ENCODE measurements at regions not wholly inside any gene's neighbourhood (a gene's known extent, or its start where the extent isn't known, plus 50 kb on each side); places are given as distances from the start of the nearest gene placed in this dataset.
A peak's percentile ranks its signal among the peaks of the same experiment; 100 is the strongest.

DNA sequence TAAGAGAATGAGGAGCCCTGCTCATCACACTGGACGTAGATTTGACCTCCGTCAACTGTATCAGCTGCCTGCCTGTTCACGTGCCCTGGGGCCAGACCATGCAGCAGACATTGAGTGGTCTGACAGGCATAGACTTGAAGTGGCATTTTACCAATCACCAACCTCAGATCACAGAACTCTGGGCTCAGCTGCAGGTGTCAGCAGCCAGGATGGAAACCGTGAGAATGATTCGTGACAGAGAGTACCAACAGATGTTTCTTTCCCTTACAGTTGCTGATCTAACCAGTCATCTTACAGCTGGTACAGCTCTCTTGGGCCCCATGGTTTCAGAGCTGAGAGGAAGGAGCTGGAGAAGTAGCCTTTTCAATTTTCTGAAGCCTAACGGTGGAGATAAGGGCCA lies 148.9 kb downstream of the EN1 start:
- DNase-seq (ENCODE audit: low read depth) = no peak

- DNase-seq (ENCODE audit: low read depth) = no peak
Measured at GRCh38 chr2:118697781-118698180, 149.7 kb downstream of the EN1 start.

GRCh38 chr2:118696786-118697465 lies 150.5 kb downstream of the EN1 start:
- no peak for DNase-seq (ENCODE audit: low read depth)

GRCh38 chr2:118693287-118693822 lies 154.1 kb downstream of the EN1 start:
- no peak for DNase-seq (ENCODE audit: low read depth)

DNA sequence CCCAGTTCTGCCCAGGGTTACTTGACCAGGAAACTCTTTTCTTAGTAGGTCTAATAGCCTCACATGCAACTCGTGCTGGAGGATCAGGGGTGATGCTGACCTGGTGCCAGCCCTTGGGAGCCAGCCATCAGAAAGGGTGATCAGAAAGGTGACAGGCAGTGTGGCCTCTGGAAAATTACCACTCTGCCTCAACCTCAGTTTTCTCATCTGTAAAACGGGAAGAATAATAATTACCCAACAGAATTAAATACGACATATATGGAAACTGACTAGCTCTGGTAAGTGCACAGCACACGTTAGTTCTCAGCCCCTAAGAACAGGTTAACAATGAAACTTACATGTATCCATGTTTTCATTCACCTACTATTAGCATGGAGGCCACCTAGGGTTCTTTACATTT lies 157.6 kb downstream of the EN1 start:
- DNase-seq (ENCODE audit: low read depth) = no peak

DNA sequence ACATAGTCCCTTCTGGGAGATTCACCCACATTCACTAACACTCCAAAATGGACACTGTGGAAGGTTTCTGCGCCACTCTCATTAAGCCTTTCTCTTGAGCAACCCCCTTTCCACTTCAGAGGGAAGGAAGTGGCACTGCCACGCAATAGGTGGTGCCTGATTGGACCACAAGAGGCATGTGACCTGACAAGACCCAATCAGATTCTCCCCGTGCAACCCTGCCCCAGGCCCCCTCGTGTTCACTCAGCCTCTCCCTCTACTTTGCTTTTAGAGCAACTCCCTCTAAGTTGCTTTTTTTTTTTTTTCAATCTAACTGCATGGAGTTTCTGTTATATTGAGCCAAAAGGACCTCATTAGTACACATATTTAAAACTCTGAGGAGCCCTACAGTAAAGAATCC lies 158.0 kb downstream of the EN1 start:
- no peak for DNase-seq (ENCODE audit: low read depth)

- DNase-seq (ENCODE audit: low read depth) = no peak
Measured at GRCh38 chr2:118689033-118689432, 158.4 kb downstream of the EN1 start.

DNA sequence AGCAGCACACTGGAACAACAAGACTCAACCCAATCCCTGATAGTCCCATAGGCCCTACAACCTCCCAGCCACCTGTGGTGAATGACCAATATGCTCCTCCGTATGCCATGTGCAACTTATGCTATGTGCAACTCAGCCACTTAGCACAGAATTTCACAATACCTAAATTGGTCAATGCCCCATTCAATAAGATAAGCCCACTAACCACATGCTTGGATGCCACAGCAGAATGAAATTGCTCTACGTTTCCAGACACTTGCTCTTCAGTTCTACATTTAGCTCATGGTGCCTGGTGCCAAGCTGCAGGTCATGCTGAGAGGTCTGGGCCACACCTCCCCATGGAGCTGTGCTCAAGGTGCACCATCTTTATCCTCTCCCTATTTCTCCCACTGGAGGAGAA lies 159.8 kb downstream of the EN1 start:
- no peak for DNase-seq (ENCODE audit: low read depth)

GRCh38 chr2:118687192-118687591 lies 160.3 kb downstream of the EN1 start:
- DNase-seq (ENCODE audit: low read depth) = no peak

DNA sequence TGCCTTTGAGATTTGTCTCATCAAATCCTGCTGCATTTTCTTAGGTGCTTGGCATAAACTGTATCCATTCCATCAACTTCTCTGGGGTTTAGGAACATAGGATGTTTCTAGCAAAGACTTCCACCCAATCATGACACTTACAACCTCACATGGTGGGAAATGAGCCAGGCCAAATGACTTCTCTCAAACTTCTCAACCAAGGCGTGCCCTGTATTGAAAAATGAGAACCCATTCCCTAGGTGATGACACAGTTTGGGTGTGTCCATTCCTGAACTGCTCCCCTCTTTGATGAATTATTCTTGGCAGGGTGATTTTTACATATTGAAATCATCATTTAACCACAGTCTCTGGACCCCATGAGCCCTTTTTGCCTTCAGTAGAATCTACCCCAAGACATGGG lies 161.1 kb downstream of the EN1 start:
- peak; percentile 49 for DNase-seq (ENCODE audit: low read depth)

- DNase-seq (ENCODE audit: low read depth) = no peak
Measured at GRCh38 chr2:118683460-118683859, 164.0 kb downstream of the EN1 start.

GRCh38 chr2:118678985-118679384 lies 168.5 kb downstream of the EN1 start:
- DNase-seq (ENCODE audit: low read depth) = no peak

GRCh38 chr2:118677546-118677945 lies 169.9 kb downstream of the EN1 start:
- DNase-seq (ENCODE audit: low read depth) = no peak

GRCh38 chr2:118675531-118675930 lies 171.9 kb downstream of the EN1 start:
- no peak for DNase-seq (ENCODE audit: low read depth)

GRCh38 chr2:118672571-118673158 lies 174.8 kb downstream of the EN1 start:
- no peak for DNase-seq (ENCODE audit: low read depth)

DNA sequence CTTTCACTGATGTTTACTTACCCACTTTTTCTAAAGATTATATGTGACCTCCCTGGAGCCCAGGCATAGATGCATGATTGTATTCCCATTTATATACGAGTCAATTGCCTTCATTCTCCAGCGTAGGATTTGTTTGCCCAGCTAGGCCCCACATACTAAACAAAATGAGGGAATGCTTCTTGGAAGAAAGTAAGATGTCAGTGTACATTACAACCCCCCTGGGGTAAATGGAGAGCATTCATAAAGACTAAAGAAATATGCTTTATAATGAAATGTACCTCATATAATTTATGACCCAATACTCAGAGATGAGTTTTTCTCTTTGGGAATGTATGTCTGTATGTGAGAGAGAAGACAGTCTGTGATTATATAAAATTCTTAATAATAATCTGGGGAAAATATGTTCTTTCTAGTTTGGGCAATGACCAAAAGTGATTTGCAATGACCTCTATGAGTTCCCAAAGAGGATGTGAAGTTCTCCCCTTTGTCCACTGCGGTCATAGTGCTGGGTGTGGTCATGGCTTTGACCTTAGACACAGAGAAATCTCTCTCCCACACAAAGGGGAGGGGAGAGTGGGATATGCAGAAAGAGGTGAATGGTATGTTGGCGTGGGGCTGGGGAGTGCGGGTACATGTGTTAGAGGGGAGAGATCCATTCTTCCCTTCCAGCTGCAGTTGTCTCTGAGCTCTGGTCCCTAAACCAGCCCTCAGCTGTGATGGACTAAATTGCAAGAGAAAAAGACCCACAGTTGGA lies 175.6 kb downstream of the EN1 start:
- DNase-seq (ENCODE audit: low read depth) = no peak

- no peak for DNase-seq (ENCODE audit: low read depth)
Measured at GRCh38 chr2:118670838-118671237, 176.6 kb downstream of the EN1 start.

DNA sequence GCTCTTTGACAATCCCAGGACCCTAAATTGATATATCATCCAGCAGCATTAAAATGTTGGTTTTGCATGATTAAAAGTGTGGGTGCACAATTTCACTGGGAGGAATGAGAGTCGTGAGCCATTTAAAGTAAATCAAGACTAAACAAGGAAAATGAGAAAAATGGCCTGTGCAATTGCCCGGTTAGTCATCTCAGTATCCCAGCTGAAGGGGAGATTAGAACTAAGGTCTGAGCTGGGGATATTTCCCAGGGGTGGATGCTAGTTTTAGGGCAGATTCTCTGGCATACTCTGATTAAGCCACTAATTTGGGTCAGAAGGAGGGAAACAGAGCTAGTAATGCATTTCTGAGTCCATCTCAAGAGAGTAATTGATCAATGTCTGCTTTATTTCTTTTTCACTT lies 177.2 kb downstream of the EN1 start:
- DNase-seq (ENCODE audit: low read depth) = no peak

GRCh38 chr2:118669654-118670053 lies 177.8 kb downstream of the EN1 start:
- DNase-seq (ENCODE audit: low read depth) = no peak

DNA sequence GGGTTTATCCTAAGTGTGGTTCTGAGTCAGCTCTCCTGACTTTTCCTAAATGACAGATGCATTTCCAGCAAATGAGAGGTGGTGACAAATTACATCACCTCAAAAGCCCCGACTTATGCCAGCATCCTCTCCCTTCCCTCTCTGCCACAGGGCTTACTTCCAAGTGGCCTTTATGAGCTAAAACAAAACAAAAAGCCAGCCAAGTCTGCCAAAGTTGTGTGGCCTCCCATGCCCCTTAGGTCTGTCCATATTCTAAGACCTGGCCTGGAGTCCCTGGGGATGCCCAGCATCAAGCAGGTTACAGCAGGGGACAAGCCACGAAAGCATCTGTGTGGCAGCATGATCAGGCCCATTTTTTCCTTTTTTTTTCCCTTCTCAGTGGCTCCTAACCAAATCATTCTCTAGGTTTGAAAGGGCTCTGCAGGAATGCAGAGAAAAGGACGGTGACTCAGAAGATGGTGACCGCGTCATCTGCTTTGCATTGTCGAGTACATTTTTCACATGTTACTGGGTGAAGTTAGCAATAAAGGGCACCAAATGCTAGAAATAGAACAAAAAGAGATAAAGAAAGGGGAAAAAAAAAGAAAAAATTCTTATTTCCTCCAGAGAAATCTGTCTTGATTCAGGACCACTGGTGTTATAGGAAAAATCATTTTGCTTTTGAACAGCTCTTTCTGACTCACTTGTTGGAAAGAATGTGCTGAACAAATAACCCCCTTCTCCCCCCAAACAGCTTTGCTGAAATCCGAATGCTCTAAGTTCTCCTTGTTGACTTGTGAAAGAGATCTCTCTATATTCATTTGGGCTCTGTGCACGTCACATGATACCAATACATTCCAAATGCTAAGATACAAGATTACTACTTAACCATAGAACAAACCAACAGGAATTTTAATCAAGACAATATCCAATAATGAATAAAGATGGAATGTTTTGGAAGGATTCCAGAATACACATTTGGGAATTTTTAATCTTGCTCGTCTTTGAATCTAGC lies 178.7 kb downstream of the EN1 start:
- DNase-seq (ENCODE audit: low read depth) = peak; percentile 93

- peak; percentile 59 for DNase-seq (ENCODE audit: low read depth)
Measured at GRCh38 chr2:118667964-118668363, 179.5 kb downstream of the EN1 start.

GRCh38 chr2:118667348-118667747 lies 180.1 kb downstream of the EN1 start:
- no peak for DNase-seq (ENCODE audit: low read depth)

All from fibroblast of the conjunctiva (primary cell).